WTC11 (cell line): ENCODE measurements at regions not wholly inside any gene's neighbourhood (a gene's known extent, or its start where the extent isn't known, plus 50 kb on each side); places are given as distances from the start of the nearest gene placed in this dataset.

Experiments
- ATAC-seq: fragments of 200-7000 bp; cut with Tn5 transposase; 2 replicates; pipeline ENCODE4 v1.10.0; 2021; ENCODE audit warnings: mild to moderate bottlenecking, moderate library complexity
- CTCF ChIA-PET: fragments of 300-600 bp; sonication (Branson Sonifier 250); formaldehyde crosslinking; loops from one replicate; lab custom pipeline; 2021; ENCODE audit warnings: antibody characterized with exemption; lab: Charles Lee
- POLR2A ChIA-PET: fragments of 350-600 bp; sonication (Branson Sonifier 250); formaldehyde crosslinking; loops from one replicate; lab custom pipeline; 2021; ENCODE audit warnings: antibody characterized with exemption; lab: Charles Lee
- DNase-seq: peaks from one replicate; pipeline ENCODE4 v3.0.0; 2021; ENCODE audit warnings: low spot score
- H3K27ac Mint-ChIP-seq: 2 replicates; pipeline ENCODE4 v1.8.0; 2021; ENCODE audit warnings: mixed read lengths
- H3K27me3 Mint-ChIP-seq: 2 replicates; pipeline ENCODE4 v1.8.0; 2021; ENCODE audit warnings: low read depth, mild to moderate bottlenecking, moderate library complexity, mixed read lengths
- H3K36me3 Mint-ChIP-seq: 2 replicates; pipeline ENCODE4 v1.8.0; 2021; ENCODE audit warnings: mixed read lengths
- H3K4me1 Mint-ChIP-seq: 2 replicates; pipeline ENCODE4 v1.8.0; 2022; ENCODE audit warnings: mixed read lengths
- H3K4me3 Mint-ChIP-seq: 2 replicates; pipeline ENCODE4 v1.8.0; 2021; ENCODE audit warnings: mild to moderate bottlenecking, moderate library complexity, mixed read lengths
- H3K9me3 Mint-ChIP-seq: 2 replicates; pipeline ENCODE4 v1.8.0; 2021; ENCODE audit warnings: mixed read lengths
- ATF6 ChIP-seq: sonication (generic); formaldehyde crosslinking; IDR thresholded peaks from 2 replicates; pipeline ENCODE4 v1.8.1; 2023; ENCODE audit warnings: mild to moderate bottlenecking, missing genetic modification reagents
- CDX4 ChIP-seq: fragments of 250-450 bp; sonication (Bioruptor Pico); IDR thresholded peaks from 2 replicates; pipeline ENCODE4 v1.9.0; 2021; ENCODE audit warnings: moderate library complexity, mild to moderate bottlenecking, inconsistent platforms, borderline replicate concordance
- CREB1 ChIP-seq: sonication (generic); formaldehyde crosslinking; IDR thresholded peaks from 2 replicates; pipeline ENCODE4 v1.8.0; 2023; ENCODE audit warnings: mild to moderate bottlenecking, missing genetic modification reagents
- E2F4 ChIP-seq: sonication (generic); formaldehyde crosslinking; IDR thresholded peaks from 2 replicates; pipeline ENCODE4 v1.8.1; 2022; ENCODE audit warnings: low read depth, mild to moderate bottlenecking, moderate library complexity, missing genetic modification reagents, borderline replicate concordance
- MYBL2 ChIP-seq: sonication (generic); formaldehyde crosslinking; IDR thresholded peaks from 2 replicates; pipeline ENCODE4 v1.8.1; 2023; ENCODE audit warnings: mild to moderate bottlenecking, moderate library complexity, missing genetic modification reagents
- OVOL2 ChIP-seq: fragments of 250-450 bp; sonication (Bioruptor Pico); IDR thresholded peaks from 2 replicates; pipeline ENCODE4 v1.9.0; 2021; ENCODE audit warnings: mild to moderate bottlenecking, borderline replicate concordance
- SMAD3 ChIP-seq: sonication (generic); formaldehyde crosslinking; IDR thresholded peaks from 2 replicates; pipeline ENCODE4 v1.8.0; 2022; ENCODE audit warnings: missing genetic modification reagents, mild to moderate bottlenecking, borderline replicate concordance
- SMAD4 ChIP-seq: sonication (generic); formaldehyde crosslinking; IDR thresholded peaks from 2 replicates; pipeline ENCODE4 v1.8.0; 2022; ENCODE audit warnings: mild to moderate bottlenecking, missing genetic modification reagents
- SP1 ChIP-seq: sonication (generic); formaldehyde crosslinking; conservative IDR thresholded peaks from 2 replicates; pipeline ENCODE4 v1.8.1; 2022; ENCODE audit warnings: missing genetic modification reagents
- ZNF317 ChIP-seq: sonication (generic); formaldehyde crosslinking; IDR thresholded peaks from 2 replicates; pipeline ENCODE4 v1.8.1; 2023; ENCODE audit warnings: low read depth, mild to moderate bottlenecking, moderate library complexity, missing genetic modification reagents, borderline replicate concordance
- ZNF532 ChIP-seq: fragments of 250-450 bp; sonication (Bioruptor Pico); IDR thresholded peaks from 2 replicates; pipeline ENCODE4 v1.9.0; 2021; ENCODE audit warnings: mild to moderate bottlenecking, borderline replicate concordance
- TF ChIP-seq, protein P1 (sequence below): sonication (generic); formaldehyde crosslinking; IDR thresholded peaks from 2 replicates; pipeline ENCODE4 v1.8.1; 2022; ENCODE audit warnings: low read depth, missing genetic modification reagents, borderline replicate concordance
- TF ChIP-seq, protein P2 (sequence below): sonication (generic); formaldehyde crosslinking; IDR thresholded peaks from 2 replicates; pipeline ENCODE4 v1.8.0; 2022; ENCODE audit warnings: missing genetic modification reagents
- TF ChIP-seq, protein P3 (sequence below): sonication (generic); formaldehyde crosslinking; IDR thresholded peaks from 2 replicates; pipeline ENCODE4 v1.8.1; 2022; ENCODE audit warnings: missing genetic modification reagents, borderline replicate concordance

GRCh38 chr13:22090106-22090505 lies 419.2 kb downstream of the FGF9 start:
- ChIA-PET CTCF (no interaction called here), POLR2A (no interaction called here)
- Mint-ChIP-seq H3K27me3 (no peaks in the 10 kb centered on the region), H3K9me3 (peaks cover 10% of the 10 kb centered on the region), H3K36me3 (no peaks in the 10 kb centered on the region), H3K4me3 (no peak overlapping the region), H3K4me1 (peaks cover 6% of the 10 kb centered on the region; the same call in 1 of the 2 replicates), H3K27ac (no peak overlapping the region)
- ATAC-seq = no peak
- no peak for TF ChIP-seq ZNF532 (CRISPR knock-in tag)
- DNase-seq = no peak

DNA sequence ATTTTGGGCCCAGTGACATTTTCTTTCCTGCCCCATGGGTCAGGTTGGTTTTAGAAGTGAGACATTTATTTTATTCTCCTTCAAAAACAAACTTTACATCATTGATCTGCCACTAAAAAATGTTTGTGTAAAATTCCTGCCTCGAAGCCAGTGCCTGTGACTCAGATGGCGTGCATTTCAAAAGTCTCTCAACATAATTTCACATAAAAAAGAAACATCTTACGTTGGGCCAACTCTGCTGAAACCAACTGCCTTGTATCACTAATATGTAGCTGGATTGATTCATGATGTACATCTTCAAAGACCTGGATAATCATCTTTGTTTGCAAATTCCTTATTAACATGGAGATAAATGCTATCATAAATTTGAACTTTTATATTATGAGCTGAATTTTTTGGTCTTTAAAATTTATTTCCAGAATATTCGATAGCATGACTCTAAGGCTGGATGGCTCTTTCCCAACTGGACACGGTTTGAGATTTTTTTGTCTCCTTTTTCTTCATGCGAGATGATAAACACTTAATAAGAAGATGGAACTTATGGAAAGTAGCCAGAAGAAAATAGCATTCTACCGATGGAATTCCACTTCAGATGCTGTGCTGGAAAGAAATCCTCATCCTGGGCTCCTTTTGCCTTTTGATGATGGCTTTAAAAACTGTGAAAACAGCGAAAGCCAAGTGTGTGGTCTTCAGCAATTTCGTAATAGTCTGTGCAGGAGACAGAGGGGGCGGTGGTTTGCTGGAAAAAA lies 420.5 kb downstream of the FGF9 start:
- POLR2A ChIA-PET = no interaction called here
- Mint-ChIP-seq H3K4me1 (peaks cover 6% of the 10 kb centered on the region; the same call in 1 of the 2 replicates), H3K27me3 (no peaks in the 10 kb centered on the region), H3K9me3 (peaks cover 13% of the 10 kb centered on the region), H3K27ac (no peak overlapping the region), H3K36me3 (no peaks in the 10 kb centered on the region), H3K4me3 (no peak overlapping the region)
- TF ChIP-seq E2F4 (CRISPR knock-in tag) (no peak), ZNF317 (CRISPR knock-in tag) (no peak), ATF6 (CRISPR knock-in tag) (no peak), CDX4 (CRISPR knock-in tag) (no peak), OVOL2 (CRISPR knock-in tag) (no peak), SMAD4 (CRISPR knock-in tag) (no peak), MYBL2 (no peak), SP1 (CRISPR knock-in tag) (no peak), CREB1 (CRISPR knock-in tag) (no peak), SMAD3 (CRISPR knock-in tag) (no peak)
- TF ChIP-seq, protein P1, sequence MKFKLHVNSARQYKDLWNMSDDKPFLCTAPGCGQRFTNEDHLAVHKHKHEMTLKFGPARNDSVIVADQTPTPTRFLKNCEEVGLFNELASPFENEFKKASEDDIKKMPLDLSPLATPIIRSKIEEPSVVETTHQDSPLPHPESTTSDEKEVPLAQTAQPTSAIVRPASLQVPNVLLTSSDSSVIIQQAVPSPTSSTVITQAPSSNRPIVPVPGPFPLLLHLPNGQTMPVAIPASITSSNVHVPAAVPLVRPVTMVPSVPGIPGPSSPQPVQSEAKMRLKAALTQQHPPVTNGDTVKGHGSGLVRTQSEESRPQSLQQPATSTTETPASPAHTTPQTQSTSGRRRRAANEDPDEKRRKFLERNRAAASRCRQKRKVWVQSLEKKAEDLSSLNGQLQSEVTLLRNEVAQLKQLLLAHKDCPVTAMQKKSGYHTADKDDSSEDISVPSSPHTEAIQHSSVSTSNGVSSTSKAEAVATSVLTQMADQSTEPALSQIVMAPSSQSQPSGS (CRISPR knock-in tag) = no peak
- TF ChIP-seq, protein P2, sequence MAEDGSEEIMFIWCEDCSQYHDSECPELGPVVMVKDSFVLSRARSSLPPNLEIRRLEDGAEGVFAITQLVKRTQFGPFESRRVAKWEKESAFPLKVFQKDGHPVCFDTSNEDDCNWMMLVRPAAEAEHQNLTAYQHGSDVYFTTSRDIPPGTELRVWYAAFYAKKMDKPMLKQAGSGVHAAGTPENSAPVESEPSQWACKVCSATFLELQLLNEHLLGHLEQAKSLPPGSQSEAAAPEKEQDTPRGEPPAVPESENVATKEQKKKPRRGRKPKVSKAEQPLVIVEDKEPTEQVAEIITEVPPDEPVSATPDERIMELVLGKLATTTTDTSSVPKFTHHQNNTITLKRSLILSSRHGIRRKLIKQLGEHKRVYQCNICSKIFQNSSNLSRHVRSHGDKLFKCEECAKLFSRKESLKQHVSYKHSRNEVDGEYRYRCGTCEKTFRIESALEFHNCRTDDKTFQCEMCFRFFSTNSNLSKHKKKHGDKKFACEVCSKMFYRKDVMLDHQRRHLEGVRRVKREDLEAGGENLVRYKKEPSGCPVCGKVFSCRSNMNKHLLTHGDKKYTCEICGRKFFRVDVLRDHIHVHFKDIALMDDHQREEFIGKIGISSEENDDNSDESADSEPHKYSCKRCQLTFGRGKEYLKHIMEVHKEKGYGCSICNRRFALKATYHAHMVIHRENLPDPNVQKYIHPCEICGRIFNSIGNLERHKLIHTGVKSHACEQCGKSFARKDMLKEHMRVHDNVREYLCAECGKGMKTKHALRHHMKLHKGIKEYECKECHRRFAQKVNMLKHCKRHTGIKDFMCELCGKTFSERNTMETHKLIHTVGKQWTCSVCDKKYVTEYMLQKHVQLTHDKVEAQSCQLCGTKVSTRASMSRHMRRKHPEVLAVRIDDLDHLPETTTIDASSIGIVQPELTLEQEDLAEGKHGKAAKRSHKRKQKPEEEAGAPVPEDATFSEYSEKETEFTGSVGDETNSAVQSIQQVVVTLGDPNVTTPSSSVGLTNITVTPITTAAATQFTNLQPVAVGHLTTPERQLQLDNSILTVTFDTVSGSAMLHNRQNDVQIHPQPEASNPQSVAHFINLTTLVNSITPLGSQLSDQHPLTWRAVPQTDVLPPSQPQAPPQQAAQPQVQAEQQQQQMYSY = no peak
- TF ChIP-seq, protein P3, sequence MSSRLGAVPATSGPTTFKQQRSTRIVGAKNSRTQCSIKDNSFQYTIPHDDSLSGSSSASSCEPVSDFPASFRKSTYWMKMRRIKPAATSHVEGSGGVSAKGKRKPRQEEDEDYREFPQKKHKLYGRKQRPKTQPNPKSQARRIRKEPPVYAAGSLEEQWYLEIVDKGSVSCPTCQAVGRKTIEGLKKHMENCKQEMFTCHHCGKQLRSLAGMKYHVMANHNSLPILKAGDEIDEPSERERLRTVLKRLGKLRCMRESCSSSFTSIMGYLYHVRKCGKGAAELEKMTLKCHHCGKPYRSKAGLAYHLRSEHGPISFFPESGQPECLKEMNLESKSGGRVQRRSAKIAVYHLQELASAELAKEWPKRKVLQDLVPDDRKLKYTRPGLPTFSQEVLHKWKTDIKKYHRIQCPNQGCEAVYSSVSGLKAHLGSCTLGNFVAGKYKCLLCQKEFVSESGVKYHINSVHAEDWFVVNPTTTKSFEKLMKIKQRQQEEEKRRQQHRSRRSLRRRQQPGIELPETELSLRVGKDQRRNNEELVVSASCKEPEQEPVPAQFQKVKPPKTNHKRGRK (CRISPR knock-in tag) = no peak
- no peak for ATAC-seq
- CTCF ChIA-PET = no interaction called here
- no peak for DNase-seq
